Lower lobe of right lung (tissue), 2 donors: ENCODE measurements at regions not wholly inside any gene's neighbourhood (a gene's known extent, or its start where the extent isn't known, plus 50 kb on each side); places are given as distances from the start of the nearest gene placed in this dataset.

Experiments
- ATAC-seq, 2 donors: fragments of 200-7000 bp; cut with Tn5 transposase; one replicate each; pipeline ENCODE4 v1.9.1; 2020 to 2022; ENCODE audit warnings: mild to moderate bottlenecking in 2 of 2, moderate library complexity in 2 of 2
- DNase-seq: peaks from one replicate; pipeline ENCODE4 v3.0.0-alpha.2; 2020
- H3K27ac ChIP-seq: fragments of 200-600 bp; one replicate; pipeline ENCODE4 v1.8.0; 2022
- H3K27me3 ChIP-seq: fragments of 200-600 bp; one replicate; pipeline ENCODE4 v1.8.0; 2022; ENCODE audit warnings: low read depth
- H3K36me3 ChIP-seq: fragments of 200-600 bp; one replicate; pipeline ENCODE4 v1.8.0; 2022; ENCODE audit warnings: mild to moderate bottlenecking
- H3K4me1 ChIP-seq: fragments of 200-600 bp; one replicate; pipeline ENCODE4 v1.8.0; 2022
- H3K4me3 ChIP-seq: fragments of 200-600 bp; one replicate; pipeline ENCODE4 v1.8.0; 2022; ENCODE audit warnings: mild to moderate bottlenecking
- H3K9me3 ChIP-seq: fragments of 200-600 bp; one replicate; pipeline ENCODE4 v1.8.0; 2022
- intact Hi-C: fragments of 100-400 bp; cut with DNase I; formaldehyde crosslinking; loops from one replicate; pipeline ENCODE4 v1.11.0; 2022
- TF ChIP-seq, protein P1 (sequence below): fragments of 200-600 bp; IDR thresholded peaks from one replicate; pipeline ENCODE4 v1.8.0; 2022; ENCODE audit warnings: antibody characterized with exemption, mild to moderate bottlenecking
- donor health status: DM: no; HTN: yes; CAD: no; lungs with severe emphysema.

- Histone ChIP-seq H3K27ac (no peak overlapping the region), H3K4me1 (no peaks in the 10 kb centered on the region), H3K4me3 (no peak overlapping the region), H3K9me3 (no peaks in the 10 kb centered on the region), H3K36me3 (no peaks in the 10 kb centered on the region), H3K27me3 (no peaks in the 10 kb centered on the region)
- DNase-seq (no peak), ATAC-seq (no peak)
- TF ChIP-seq, protein P1, sequence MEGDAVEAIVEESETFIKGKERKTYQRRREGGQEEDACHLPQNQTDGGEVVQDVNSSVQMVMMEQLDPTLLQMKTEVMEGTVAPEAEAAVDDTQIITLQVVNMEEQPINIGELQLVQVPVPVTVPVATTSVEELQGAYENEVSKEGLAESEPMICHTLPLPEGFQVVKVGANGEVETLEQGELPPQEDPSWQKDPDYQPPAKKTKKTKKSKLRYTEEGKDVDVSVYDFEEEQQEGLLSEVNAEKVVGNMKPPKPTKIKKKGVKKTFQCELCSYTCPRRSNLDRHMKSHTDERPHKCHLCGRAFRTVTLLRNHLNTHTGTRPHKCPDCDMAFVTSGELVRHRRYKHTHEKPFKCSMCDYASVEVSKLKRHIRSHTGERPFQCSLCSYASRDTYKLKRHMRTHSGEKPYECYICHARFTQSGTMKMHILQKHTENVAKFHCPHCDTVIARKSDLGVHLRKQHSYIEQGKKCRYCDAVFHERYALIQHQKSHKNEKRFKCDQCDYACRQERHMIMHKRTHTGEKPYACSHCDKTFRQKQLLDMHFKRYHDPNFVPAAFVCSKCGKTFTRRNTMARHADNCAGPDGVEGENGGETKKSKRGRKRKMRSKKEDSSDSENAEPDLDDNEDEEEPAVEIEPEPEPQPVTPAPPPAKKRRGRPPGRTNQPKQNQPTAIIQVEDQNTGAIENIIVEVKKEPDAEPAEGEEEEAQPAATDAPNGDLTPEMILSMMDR: no peak
- intact Hi-C loops: no loop called here
Measured at GRCh38 chr15:87121336-87121735, 1041.7 kb downstream of the AGBL1 start.

GRCh38 chr15:87120555-87120954, 1040.9 kb downstream of the AGBL1 start:
- no peak for DNase-seq
- ATAC-seq: no peak
- no peaks in the 10 kb centered on the region for H3K4me1 ChIP-seq
- H3K27ac ChIP-seq: no peak overlapping the region
- no peaks in the 10 kb centered on the region for H3K9me3 ChIP-seq
- TF ChIP-seq, protein P1: no peak
- H3K36me3 ChIP-seq: no peaks in the 10 kb centered on the region
- H3K4me3 ChIP-seq: no peak overlapping the region
- intact Hi-C loops: no loop called here
- H3K27me3 ChIP-seq: no peaks in the 10 kb centered on the region

DNA sequence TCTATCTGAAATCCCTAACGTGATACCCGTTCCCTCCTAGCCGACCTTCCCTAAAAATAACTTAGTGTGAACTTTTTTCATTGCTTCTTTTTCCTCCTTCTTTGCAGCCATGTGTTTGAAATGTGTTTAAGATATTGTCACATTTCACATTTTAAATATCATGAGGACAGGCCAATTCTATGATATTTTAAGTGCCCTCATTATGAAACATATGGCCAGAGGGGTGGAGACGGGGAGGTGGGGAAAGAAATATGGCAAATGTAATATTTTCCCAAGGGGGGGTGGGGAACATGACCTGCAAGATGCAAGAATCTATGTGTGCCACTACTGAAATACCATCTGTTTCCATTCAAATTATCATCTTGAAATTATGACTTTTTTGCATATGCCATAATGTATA, 1039.2 kb downstream of the AGBL1 start:
- TF ChIP-seq, protein P1: no peak
- H3K4me3 ChIP-seq: no peak overlapping the region
- ATAC-seq (no peak), DNase-seq (no peak)
- no peaks in the 10 kb centered on the region for H3K4me1 ChIP-seq
- H3K27me3 ChIP-seq: no peaks in the 10 kb centered on the region
- no peak overlapping the region for H3K27ac ChIP-seq
- intact Hi-C loops: no loop called here
- no peaks in the 10 kb centered on the region for H3K36me3 ChIP-seq
- H3K9me3 ChIP-seq: no peaks in the 10 kb centered on the region

DNA sequence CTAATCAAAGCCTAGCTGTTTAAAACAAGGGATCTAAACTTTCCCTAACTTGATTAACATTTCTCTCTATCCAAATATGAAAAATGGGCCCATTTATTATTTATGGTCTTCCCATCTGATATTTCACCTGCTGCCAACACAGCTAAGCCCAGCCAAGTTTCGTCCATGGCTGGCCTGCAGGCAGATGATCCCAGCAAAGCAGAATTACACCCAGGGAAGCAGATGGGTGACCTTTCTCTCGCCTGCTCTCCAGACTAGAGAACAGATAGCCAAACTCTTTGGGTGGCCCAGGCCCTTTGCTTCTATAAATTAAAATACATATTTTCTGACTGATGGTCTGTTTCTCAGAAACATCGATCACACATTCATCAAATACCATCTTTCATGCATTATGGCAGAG, 1038.8 kb downstream of the AGBL1 start:
- no peak overlapping the region for H3K27ac ChIP-seq
- H3K4me3 ChIP-seq: no peak overlapping the region
- ATAC-seq (no peak), DNase-seq (no peak)
- TF ChIP-seq, protein P1: no peak
- no peaks in the 10 kb centered on the region for H3K9me3 ChIP-seq
- no peaks in the 10 kb centered on the region for H3K27me3 ChIP-seq
- intact Hi-C loops: no loop called here
- no peaks in the 10 kb centered on the region for H3K36me3 ChIP-seq
- H3K4me1 ChIP-seq: no peaks in the 10 kb centered on the region

GRCh38 chr15:87115795-87116194, 1036.1 kb downstream of the AGBL1 start:
- DNase-seq: no peak
- H3K4me3 ChIP-seq: no peak overlapping the region
- intact Hi-C loops: no loop called here
- no peaks in the 10 kb centered on the region for H3K27me3 ChIP-seq
- TF ChIP-seq, protein P1: no peak
- no peaks in the 10 kb centered on the region for H3K9me3 ChIP-seq
- no peak overlapping the region for H3K27ac ChIP-seq
- ATAC-seq: no peak
- H3K4me1 ChIP-seq: no peaks in the 10 kb centered on the region
- no peaks in the 10 kb centered on the region for H3K36me3 ChIP-seq

DNA sequence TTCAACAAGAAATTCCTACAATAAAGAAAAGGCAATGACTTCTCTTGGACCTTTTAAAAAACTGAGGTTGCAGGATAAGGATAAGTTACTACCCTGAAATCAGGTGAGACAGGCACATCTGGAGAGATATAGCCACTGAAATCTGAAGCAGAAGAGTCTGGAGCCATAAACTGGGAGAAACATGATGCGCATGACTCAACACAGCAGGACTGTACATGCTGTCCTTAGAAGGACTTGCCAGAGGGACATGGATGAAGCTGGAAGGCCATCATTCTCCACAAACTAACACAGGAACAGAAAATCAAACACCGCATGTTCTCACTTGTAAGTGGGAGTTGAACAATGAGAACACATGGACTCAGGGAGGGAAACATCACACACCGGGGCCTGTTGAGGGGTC, 1020.2 kb downstream of the AGBL1 start:
- intact Hi-C loops: no loop called here
- ATAC-seq: no peak
- no peaks in the 10 kb centered on the region for H3K36me3 ChIP-seq

More for the DNA sequence above, 1020.2 kb downstream of the AGBL1 start:
- no peaks in the 10 kb centered on the region for H3K4me1 ChIP-seq
- H3K9me3 ChIP-seq: peaks cover 7% of the 10 kb centered on the region
- TF ChIP-seq, protein P1: no peak
- no peak overlapping the region for H3K27ac ChIP-seq
- no peaks in the 10 kb centered on the region for H3K27me3 ChIP-seq
- no peak for DNase-seq
- H3K4me3 ChIP-seq: no peak overlapping the region
